GM21723 (cell line): ENCODE measurements at regions not wholly inside any gene's neighbourhood (a gene's known extent, or its start where the extent isn't known, plus 50 kb on each side); places are given as distances from the start of the nearest gene placed in this dataset.

Experiments
- ATAC-seq: cut with Tn5 transposase; IDR thresholded peaks from one replicate; pipeline ENCODE4 v1.9.1; 2021; ENCODE audit warnings: mild to moderate bottlenecking, moderate library complexity; ENCODE audit not compliant: unreplicated experiment

DNA sequence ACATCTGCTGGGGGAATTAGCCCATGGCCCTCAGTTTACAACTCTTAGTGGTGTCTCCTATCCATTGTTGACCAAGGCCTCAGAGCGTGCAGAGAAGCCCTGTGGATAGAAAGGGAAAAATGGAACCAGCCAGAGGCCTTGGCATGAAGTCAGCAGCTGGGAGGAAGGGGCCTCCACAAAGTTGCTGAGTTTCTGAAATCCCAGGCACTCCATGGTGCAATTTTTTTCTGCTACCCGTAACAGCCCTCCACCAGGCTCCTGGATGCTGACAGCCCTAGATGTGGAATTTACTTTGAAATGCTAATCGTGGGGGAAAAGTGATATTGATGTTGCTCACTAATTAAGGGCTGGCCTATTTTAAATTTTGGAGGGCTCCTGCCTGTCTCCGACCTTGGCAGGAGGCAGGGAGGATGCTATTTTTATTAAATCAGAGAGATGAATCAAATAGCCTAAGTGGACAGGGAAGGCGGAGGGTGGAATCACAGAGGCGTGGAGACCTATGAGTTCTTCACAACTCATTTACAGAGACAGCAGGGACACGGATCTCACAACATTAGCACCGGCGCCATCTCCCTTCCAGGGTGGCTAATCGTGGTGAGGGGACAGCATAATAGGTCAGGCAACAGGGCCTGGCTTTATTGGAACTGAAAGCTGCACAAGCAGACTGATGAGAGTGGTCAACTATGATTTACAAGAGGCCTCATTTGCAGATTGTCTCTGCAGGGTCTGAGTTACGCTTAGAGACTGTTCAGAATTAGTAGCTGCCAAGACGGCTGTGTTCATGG lies 99.8 kb upstream of the WSCD2 start:
- ATAC-seq, result no peak

DNA sequence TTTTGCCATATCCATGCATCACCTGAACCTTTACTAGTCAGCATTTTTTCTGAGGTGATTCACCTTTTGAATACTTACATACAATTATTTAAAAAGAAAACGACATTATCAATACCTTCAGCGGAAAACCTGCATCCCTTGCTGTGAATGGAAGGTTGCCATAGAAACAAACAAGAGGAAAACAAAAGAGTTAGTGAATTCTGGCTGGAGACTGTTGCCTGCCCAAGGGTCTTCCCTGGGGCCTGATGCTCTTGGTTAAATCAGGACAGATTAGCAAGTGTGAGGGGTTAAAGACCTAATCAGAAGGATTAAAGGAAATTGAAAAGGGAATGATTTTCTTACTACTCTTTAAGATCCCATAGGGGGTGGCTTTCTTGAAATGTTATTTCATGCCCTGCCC lies 96.0 kb upstream of the WSCD2 start:
- no peak for ATAC-seq

DNA sequence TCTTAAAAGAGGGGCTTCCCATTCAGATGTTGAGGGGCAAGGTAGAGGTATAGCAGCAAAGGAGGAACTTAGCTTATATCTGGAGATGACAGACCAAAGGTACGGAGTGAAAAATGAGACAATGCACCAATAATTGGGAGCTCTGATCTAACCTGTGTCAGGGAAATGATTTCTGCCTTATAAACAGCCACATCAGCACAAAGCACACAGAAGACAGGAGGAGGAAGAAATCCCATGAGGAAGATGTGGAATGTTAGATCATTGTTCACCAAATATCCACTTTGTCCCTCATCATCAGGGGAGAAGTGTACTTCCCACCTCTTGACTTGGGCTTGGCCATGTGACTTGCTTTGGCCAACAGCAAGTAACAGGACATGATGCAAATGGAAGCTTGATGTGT lies 93.7 kb upstream of the WSCD2 start:
- ATAC-seq, result no peak

DNA sequence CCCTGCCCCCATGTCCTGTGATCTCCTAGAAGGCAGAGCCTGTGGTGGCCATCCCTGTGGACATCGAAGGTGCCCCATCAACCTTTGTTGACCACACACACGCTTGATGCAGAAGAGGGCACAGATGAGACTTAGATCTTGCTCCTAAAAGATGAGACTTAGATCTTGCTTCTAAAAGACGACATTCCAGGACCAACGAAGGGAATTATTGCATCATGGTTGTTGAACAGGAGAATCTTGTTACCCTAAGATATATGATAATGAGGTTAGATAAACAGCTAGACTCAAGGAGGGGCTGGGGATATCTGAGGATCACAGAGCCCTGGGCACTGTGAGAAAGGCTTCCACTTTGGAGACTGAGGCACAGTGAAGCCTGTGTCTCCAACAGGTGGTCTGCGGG lies 91.1 kb upstream of the WSCD2 start:
- ATAC-seq, result no peak

DNA sequence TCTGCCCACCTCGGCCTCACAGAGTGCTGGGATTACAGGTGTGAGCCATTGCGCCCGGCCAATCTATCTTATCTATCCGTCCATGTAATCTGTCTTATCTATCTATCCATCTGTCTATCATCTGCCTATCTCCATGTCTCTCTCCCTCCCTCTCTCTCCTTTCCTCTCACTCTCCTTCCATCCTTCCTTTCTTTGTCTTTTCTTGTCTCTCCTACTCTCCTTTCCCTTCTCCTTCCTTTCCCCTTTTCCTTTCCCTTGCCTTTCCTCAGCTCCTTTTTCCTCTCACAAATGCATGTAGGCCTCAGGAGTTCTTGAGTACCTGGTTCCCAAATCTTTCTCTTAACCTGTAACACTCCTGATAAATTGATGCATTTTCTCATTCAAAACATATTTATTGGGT lies 89.3 kb upstream of the WSCD2 start:
- ATAC-seq, result no peak

DNA sequence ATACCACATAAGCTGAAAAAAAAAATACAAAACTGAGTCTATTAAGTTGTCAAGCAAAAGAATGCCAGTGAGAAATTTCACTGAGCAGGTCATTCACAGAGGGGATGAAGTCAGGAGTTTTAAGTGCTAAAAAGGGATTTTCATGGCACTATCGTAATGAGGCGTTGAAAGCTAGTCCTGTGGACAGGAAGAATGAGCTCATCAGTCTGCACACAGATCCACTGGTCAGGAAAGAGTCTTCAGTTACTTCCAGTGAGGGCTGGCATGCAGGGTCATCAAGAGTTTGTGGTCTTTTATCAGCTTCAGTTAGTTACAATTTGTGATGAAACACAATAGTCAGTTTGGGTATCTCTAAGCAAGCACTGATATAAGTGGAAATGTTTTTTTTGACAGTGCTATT lies 88.1 kb upstream of the WSCD2 start:
- ATAC-seq, result no peak

DNA sequence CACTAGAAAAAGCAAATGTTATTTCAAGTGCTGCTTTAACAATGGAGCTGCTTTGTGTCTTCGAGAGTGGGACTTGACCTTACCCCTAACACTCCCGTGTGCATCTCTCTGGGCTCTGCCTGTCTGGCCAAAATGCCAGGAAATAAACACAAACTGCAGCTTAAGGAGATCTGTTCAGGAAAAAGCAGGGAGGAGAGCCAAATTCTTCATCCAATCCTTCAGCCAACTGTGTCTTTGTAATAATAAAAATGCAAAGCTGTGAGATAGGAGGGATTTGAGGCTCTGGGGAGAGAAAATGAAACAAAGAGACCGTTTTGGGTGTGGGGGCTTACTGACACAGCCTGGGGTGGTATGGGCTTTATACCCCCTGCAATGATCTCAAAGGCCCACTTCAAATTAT lies 85.8 kb upstream of the WSCD2 start:
- no peak for ATAC-seq

DNA sequence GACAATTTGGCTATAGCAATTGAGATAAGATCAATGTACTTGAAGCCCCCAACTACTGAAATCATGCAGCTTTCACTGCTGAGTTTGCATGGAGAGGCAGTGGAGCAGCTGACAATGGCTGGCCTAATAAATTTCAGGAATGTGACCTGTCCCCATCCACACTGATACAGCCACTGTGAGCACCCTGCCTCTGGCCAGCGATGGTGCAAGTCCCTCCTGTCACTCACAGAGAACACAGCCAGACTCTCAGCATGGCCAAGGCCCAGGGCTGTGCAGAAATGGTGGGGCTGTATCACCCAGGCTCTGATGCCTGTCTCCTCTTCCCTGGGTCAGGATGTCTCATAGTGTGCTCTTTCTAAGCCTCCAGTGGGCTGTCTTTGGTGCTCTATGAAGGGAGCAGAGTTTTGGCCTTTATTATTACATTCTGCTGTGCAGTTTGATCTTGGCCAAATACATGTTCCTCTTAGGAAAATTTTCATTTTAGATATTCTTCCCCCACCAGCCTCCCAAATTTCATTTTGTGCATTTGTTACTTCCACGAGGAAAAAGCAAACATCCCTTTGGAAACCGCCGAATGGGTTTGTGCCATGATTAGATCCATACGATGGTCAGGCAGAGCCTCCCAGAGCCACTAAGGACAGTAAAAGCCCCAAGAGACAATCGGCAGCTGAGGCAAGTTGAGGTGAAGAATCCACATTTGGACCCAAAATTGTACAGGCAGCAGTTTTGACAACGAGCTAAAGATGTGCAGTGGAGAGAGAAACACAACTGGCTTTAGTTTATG lies 85.1 kb upstream of the WSCD2 start:
- ATAC-seq, result no peak

DNA sequence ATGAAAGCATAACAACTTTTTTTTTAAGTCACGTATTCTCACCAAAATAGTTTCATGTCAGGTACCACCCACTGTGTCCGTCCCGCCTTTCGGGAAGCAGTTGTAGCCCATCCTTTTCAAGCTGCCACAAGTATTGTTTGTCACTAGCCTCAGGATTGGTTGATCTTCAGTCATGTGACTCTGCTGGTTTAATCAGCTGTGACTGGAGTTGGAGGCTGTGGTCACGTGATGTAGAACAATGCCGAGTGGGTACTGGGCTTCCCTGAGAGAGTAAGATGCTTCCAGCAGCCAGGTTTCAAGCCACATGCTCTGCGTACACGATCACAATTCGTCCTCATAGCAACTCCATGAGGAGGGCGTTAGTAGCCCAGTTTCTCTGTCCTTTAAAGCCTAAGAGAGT lies 83.0 kb upstream of the WSCD2 start:
- ATAC-seq, result no peak

DNA sequence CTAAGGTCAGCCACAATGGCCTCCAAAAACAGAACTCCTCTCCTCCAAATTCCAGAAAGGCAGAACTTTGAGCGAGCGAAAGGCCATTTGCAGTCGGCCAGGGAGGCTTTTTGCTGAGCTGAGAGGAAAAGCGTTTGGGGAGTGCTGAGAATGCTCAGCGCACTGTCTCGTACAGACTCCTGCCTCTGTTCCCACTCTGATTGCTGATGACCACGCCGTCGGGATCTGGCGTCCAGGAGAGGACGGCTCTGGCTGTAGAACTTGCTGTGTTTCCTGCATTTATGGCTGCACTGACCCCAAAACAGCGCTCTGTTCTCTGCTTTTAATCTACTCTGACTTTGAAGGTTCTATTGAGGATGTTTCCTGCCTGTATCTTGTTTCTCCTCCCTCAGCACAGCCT lies 82.4 kb upstream of the WSCD2 start:
- ATAC-seq, result no peak

DNA sequence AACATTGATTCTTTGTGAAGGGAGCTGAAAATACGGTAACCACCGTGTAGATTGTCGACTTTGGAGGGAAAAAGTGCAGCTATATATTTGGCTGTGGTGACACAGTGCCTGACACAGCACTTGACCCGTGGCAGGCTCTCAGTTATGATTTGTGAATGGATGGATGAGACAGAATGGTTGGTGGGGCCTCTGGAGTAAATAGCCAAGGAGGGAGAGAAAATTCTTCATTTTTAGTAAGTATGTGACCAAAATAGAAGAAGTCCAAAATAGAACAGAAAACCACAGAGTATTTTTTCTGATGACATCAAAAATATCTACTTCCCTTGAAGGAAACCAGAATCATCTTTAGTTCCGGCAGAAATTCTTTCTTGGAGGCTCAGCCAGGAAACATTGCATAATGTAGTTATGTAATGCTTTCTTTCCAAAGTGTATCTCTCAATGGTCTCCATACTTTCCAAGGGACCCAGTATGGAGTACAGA lies 82.0 kb upstream of the WSCD2 start:
- no peak for ATAC-seq

DNA sequence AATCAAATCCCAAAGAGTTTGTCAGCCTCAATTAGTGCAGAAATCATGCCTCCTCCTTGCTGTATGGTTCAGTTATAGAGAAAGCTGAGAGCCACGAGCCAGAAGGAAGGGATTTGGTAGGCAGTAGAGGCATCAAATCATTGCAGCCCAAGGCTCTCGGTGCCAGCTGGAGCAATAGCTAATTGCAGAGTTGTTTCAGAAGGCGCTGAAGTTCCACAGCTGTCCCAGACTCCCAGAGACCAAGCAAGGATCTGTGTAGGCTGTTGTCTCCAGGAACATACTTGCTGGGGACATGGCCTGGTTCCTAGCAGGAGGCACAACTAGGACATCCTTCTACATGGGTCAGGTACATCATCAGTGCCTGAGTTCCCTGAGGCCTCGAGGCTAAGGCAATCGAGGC lies 80.4 kb upstream of the WSCD2 start:
- ATAC-seq, result no peak

DNA sequence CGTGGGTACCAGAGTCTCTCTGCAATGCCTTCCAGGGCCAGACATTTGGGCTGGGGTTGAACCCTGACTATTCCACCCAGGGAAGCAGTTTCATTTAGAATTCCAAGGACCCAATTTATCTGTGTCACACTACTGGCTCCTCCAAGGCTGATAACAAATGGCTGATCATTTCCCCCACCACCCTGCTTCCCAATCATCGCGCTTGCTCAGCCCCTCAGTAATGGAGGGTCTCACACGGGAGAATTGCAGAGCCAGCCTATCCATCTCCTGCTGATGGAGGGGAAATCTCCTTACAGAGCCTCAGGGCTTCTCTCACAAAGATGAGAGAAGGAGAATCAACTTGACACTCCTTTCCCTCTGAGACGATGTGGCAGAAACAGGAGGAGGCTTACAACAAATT lies 78.4 kb upstream of the WSCD2 start:
- no peak for ATAC-seq

DNA sequence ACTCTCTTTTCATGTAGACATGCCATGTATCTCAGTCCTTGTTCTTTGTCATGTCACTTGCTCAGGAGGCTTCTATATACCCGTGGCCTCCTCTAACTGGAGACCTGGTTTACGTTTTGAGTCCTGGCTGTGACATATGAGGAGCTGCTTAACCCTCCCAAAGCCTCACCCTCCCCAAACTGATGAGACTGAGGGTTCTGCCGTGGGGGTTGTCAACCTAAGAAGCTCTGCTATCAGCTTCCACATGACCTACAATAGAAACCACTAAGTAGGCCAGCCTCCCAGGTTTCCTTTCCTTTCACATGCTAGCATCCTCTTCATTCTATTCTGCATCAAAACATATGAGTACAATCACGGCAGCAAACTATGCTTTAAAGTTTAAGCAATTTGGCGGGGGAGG lies 76.8 kb upstream of the WSCD2 start:
- ATAC-seq, result no peak

DNA sequence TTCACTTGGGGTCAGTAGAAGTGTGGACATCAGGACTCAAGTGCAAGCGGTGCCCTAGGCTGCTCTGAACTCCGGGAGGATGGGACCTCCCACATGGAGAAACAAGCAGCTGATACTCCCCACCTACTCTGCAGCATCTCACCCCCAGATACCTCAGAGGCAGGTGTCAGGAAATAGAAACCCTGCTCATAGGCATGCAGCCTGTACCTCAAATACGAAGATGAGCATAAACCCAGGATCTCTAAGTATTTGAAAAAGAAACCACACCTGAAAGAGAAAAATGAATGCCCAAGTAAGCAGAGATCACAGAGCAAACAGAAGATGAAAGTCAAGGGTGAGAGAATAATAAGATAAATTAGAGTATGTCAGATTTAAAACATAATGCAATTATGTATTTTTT lies 75.6 kb upstream of the WSCD2 start:
- ATAC-seq, result no peak

DNA sequence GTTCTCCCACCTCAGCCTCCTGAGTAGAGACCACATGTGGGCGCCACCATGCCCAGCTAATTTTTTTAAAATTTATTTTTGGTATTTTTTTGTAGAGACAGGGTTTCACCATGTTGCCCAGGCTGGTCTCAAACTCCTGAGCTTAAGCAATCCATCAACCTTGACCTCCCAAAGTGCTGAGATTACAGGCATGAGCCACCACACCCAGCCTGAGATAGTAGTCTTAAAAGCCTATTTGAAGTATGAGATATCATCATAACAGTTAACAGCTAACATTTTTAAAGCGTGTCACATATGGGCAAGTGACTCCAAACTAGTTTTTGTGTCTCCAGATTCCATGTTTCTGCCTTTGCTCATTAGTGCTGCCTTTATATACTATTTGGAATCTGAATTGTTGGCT lies 74.6 kb upstream of the WSCD2 start:
- ATAC-seq, result no peak

DNA sequence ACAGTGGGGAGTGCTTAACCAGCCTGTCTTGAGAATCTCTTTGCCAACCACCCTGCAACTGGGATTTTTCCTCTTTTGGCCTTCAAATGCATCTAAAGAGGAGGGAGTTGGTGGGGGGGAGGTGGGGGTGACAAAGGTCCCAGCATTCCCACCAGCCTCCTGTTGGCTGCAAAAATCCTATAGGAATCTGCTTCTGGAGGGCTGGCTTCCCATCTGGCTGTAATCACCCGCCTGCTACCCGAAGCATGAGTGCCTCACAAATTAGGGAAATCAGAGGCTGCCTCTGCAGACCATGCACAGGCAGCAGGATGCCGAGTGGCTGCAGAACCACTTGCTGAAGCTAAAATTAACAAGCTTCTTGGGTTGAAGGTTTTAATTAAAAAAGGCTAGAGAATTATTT lies 73.9 kb upstream of the WSCD2 start:
- ATAC-seq, result no peak

DNA sequence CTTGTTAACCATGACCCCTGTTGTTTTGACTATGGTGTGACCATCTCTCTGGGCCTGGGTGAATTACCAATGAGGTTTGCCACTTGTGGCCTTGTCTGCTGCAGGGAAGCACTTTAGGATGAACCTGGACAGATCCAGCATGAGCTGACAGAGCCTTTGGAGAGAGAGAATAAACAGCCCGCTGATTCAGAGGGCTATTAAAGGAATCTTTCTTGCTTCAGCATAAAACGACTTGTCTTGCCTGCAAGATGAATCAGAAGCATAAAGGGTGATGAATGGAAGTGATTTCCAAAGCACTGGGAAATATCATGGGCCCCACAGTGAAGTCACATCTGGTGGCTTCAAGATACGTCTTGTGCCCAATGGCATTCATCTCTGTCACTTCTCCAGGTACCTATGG lies 69.0 kb upstream of the WSCD2 start:
- no peak for ATAC-seq

DNA sequence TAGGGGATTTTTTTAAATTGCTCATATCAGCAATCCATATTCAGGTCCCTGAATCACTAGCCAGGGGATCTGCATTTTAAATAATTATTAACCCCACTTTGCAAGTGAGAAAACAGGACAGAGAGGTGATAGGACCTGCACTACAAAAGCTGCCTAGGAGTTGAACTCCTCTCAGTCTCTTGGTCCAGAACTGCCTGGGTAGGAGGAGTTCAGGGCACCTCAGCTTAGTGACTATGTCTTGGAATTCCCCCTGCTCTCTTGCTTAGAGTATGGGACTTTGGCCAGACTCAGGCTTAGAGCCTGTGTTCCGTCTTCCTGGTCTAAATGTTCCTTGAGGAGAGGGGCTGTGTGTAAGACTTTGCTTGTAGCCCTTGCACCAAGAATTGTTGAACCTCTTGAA lies 68.2 kb upstream of the WSCD2 start:
- ATAC-seq, result no peak

DNA sequence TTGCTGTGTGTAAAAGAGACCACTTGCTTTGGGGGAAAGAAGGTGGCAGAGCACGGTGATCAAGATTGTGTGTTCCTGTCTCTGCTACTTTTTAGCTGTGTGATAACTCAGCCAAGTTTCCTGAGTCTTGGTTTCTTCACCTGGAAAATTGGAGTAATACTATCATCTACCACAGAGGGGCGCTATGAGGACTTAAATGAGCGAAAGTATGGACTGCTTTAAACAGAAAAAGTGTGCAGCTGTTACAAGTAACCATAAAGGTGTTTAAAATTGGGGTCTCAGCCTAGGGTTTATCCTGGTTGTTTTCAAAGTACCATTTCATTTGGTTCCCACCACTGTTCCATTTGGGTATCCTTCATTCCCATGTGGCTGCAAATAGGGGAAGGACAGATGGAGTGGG lies 65.9 kb upstream of the WSCD2 start:
- ATAC-seq, result no peak

DNA sequence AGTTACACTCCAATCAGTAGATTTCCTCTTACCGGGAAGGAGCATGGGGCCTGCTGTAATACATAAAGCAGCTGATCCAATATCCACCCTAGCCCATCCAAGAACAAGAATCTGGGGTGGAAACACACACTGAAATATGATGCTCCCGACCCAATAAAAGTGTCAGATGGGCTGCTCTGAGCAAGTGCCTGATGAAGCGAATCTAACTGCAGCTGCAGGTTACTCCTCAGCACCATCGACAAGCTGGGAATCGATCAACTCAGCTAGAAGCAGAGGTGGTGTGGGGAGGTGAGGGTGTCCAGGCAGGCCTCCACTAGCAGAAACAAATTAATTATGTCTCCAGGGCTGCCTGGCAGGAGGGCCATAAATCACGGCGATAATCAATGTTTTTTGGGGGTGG lies 64.0 kb upstream of the WSCD2 start:
- ATAC-seq, result no peak
